Kasumi-1 (cell line): ENCODE measurements at regions not wholly inside any gene's neighbourhood (a gene's known extent, or its start where the extent isn't known, plus 50 kb on each side); places are given as distances from the start of the nearest gene placed in this dataset.
"Not testable (repeated sequence)": the region's sequence is repeated elsewhere in the genome, so short reads cannot be mapped to it uniquely, and the experiment has no call there.

Experiments
- DNase-seq, 2 experiments: peaks; one replicate each; lab custom pipeline; 2025; lab: John Stamatoyannopoulos, UW

- DNase-seq: no peak
Measured at GRCh38 chr14:40365305-40365704, 933.1 kb upstream of the FBXO33 start.

GRCh38 chr14:40362856-40363255, 930.6 kb upstream of the FBXO33 start:
- DNase-seq: no peak

- no peak for DNase-seq
Measured at GRCh38 chr14:40354754-40355153, 922.5 kb upstream of the FBXO33 start.

- DNase-seq: not testable (repeated sequence)
Measured at GRCh38 chr14:40348104-40348503, 915.9 kb upstream of the FBXO33 start.

GRCh38 chr14:40347675-40348074, 915.4 kb upstream of the FBXO33 start:
- no peak for DNase-seq

- no peak for DNase-seq
Measured at GRCh38 chr14:40346275-40346674, 914.0 kb upstream of the FBXO33 start.

- no peak for DNase-seq
Measured at GRCh38 chr14:40345334-40345733, 913.1 kb upstream of the FBXO33 start.

- no peak for DNase-seq
Measured at GRCh38 chr14:40340708-40341107, 908.5 kb upstream of the FBXO33 start.

- DNase-seq: no peak
Measured at GRCh38 chr14:40336846-40337245, 904.6 kb upstream of the FBXO33 start.

- DNase-seq: not testable (repeated sequence)
Measured at GRCh38 chr14:40326519-40326918, 894.3 kb upstream of the FBXO33 start.

GRCh38 chr14:40318211-40318719, 886.0 kb upstream of the FBXO33 start:
- no peak for DNase-seq

GRCh38 chr14:40317690-40318089, 885.5 kb upstream of the FBXO33 start:
- DNase-seq: no peak

- DNase-seq: no peak
Measured at GRCh38 chr14:40312296-40312695, 880.1 kb upstream of the FBXO33 start.

GRCh38 chr14:40309124-40309523, 876.9 kb upstream of the FBXO33 start:
- no peak for DNase-seq

- no peak for DNase-seq
Measured at GRCh38 chr14:40308240-40308639, 876.0 kb upstream of the FBXO33 start.

- no peak for DNase-seq
Measured at GRCh38 chr14:40296821-40297220, 864.6 kb upstream of the FBXO33 start.

GRCh38 chr14:40292664-40293063, 860.4 kb upstream of the FBXO33 start:
- peak; percentile 83 to 92 for DNase-seq

- no peak for DNase-seq
Measured at GRCh38 chr14:40282196-40282595, 850.0 kb upstream of the FBXO33 start.

- no peak for DNase-seq
Measured at GRCh38 chr14:40280652-40281051, 848.4 kb upstream of the FBXO33 start.

GRCh38 chr14:40273417-40273816, 841.2 kb upstream of the FBXO33 start:
- no peak for DNase-seq

- no peak for DNase-seq
Measured at GRCh38 chr14:40271480-40271879, 839.2 kb upstream of the FBXO33 start.

- no peak for DNase-seq
Measured at GRCh38 chr14:40269436-40269835, 837.2 kb upstream of the FBXO33 start.

GRCh38 chr14:40268236-40268635, 836.0 kb upstream of the FBXO33 start:
- no peak for DNase-seq

- no peak for DNase-seq
Measured at GRCh38 chr14:40265096-40265495, 832.9 kb upstream of the FBXO33 start.
